Endothelial cell of umbilical vein (primary cell): ENCODE measurements at regions not wholly inside any gene's neighbourhood (a gene's known extent, or its start where the extent isn't known, plus 50 kb on each side); places are given as distances from the start of the nearest gene placed in this dataset.

Source experiments
- BruUV-seq: library from RNA; stranded (reverse); fragments of 400-500 nt; replicated peaks from 2 replicates; lab custom pipeline; 2021; lab: Mats Ljungman, UMichigan
- CTCF ChIA-PET: fragments of 300-600, 350-600 bp; sonication (Branson Sonifier 250); formaldehyde crosslinking; loops from one replicate; lab custom pipeline; 2021; ENCODE audit warnings: antibody characterized with exemption, inconsistent platforms; lab: Charles Lee
- POLR2A ChIA-PET: fragments of 300-600, 350-600 bp; sonication (Branson Sonifier 250); formaldehyde crosslinking; loops from one replicate; lab custom pipeline; 2021; ENCODE audit warnings: antibody characterized with exemption, inconsistent platforms; lab: Charles Lee
- DNase-seq: peaks from one replicate; pipeline ENCODE4 v3.0.0-alpha.2; 2011; ENCODE audit warnings: low read depth, low spot score
- FAIRE-seq: peaks from 2 replicates; lab custom pipeline; 2011; peaks lifted over from hg19 to GRCh38; lab: Jason Lieb, UNC
- H2AFZ ChIP-seq: 2 replicates; pipeline ENCODE4 v1.6.0; 2012; ENCODE audit warnings: low read depth, low read length, control low read depth, inconsistent platforms
- H3K27ac ChIP-seq: 2 replicates; pipeline ENCODE4 v1.5.1; 2011; ENCODE audit warnings: low read depth, mild to moderate bottlenecking, control low read depth, low read length, moderate library complexity; ENCODE audit not compliant: insufficient read depth
- H3K27me3 ChIP-seq, 2 experiments: 2 replicates each; pipeline versions ENCODE4 v1.6.0 to v1.6.1; 2011; ENCODE audit warnings: low read length in 2 of 2, mixed read lengths in 1 of 2; ENCODE audit not compliant: control insufficient read depth in 2 of 2, insufficient read depth in 2 of 2
- H3K36me3 ChIP-seq, 2 experiments: 2 replicates in 1 of 2; 3 replicates in 1 of 2; pipeline ENCODE4 v1.5.1; 2011; ENCODE audit warnings: low read length in 2 of 2, mild to moderate bottlenecking in 1 of 2, moderate library complexity in 1 of 2; ENCODE audit not compliant: control insufficient read depth in 2 of 2, insufficient read depth in 2 of 2; ENCODE audit errors: extremely low read depth in 1 of 2
- H3K4me1 ChIP-seq: 3 replicates; pipeline ENCODE4 v1.5.1; 2011; ENCODE audit warnings: mild to moderate bottlenecking, low read length; ENCODE audit not compliant: control insufficient read depth, insufficient read depth; ENCODE audit errors: extremely low read depth
- H3K4me2 ChIP-seq: 2 replicates; pipeline ENCODE4 v1.6.1; 2011; ENCODE audit warnings: low read length, control low read depth, mixed read lengths; ENCODE audit not compliant: insufficient read depth
- H3K4me3 ChIP-seq, 3 experiments: fragments of 200-600 bp in 1 of 3; sonication (generic), shearing (Covaris generic) in 1 of 3; replicated peaks in 1 of 3; 2 replicates each; pipeline ENCODE4 v1.5.1; 2011 to 2016; ENCODE audit warnings: control low read depth in 3 of 3, low read length in 3 of 3, mild to moderate bottlenecking in 2 of 3, inconsistent platforms in 1 of 3, low read depth in 1 of 3, moderate library complexity in 1 of 3; ENCODE audit not compliant: insufficient read depth in 1 of 3
- H3K79me2 ChIP-seq: 2 replicates; pipeline ENCODE4 v1.6.0; 2012; ENCODE audit warnings: low read length, inconsistent platforms; ENCODE audit not compliant: control insufficient read depth, insufficient read depth
- H3K9ac ChIP-seq: replicated peaks from 2 replicates; pipeline ENCODE3; 2011; ENCODE audit warnings: low read length, control low read depth; ENCODE audit not compliant: insufficient read depth; ENCODE audit errors: extremely low read depth
- H3K9me1 ChIP-seq: replicated peaks from 3 replicates; pipeline ENCODE4 v1.6.0; 2011; ENCODE audit warnings: mild to moderate bottlenecking, low read length; ENCODE audit not compliant: control insufficient read depth, insufficient read depth; ENCODE audit errors: extremely low read depth
- H3K9me3 ChIP-seq: replicated peaks from 2 replicates; pipeline ENCODE4 v1.5.1; 2012; ENCODE audit warnings: low read length, inconsistent platforms; ENCODE audit not compliant: control insufficient read depth, insufficient read depth
- H4K20me1 ChIP-seq: replicated peaks from 2 replicates; pipeline ENCODE3; 2011; ENCODE audit warnings: mild to moderate bottlenecking, low read length; ENCODE audit not compliant: control insufficient read depth, insufficient read depth; ENCODE audit errors: extremely low read depth
- EZH2 ChIP-seq: IDR thresholded peaks from 2 replicates; pipeline ENCODE4 v1.6.1; 2012; ENCODE audit warnings: borderline replicate concordance, low read depth, mild to moderate bottlenecking, moderate library complexity, low read length, inconsistent platforms; ENCODE audit not compliant: severe bottlenecking
- FOS ChIP-seq: IDR thresholded peaks from 2 replicates; pipeline ENCODE4 v1.6.1; 2011; ENCODE audit warnings: mild to moderate bottlenecking, low read length, moderate library complexity, borderline replicate concordance; ENCODE audit not compliant: insufficient read depth
- GATA2 ChIP-seq: IDR thresholded peaks from 2 replicates; pipeline ENCODE4 v1.7.0; 2011; ENCODE audit warnings: low read depth, mild to moderate bottlenecking, moderate library complexity, mixed read lengths, low read length; ENCODE audit not compliant: insufficient read length, insufficient read depth
- JUN ChIP-seq: IDR thresholded peaks from 2 replicates; pipeline ENCODE4 v1.6.1; 2011; ENCODE audit warnings: borderline replicate concordance, low read depth; ENCODE audit not compliant: insufficient read length, insufficient read depth
- MYC ChIP-seq: IDR thresholded peaks from one replicate; pipeline ENCODE4 v1.6.1; 2011; ENCODE audit warnings: mild to moderate bottlenecking, low read depth, low read length
- POLR2A ChIP-seq: IDR thresholded peaks from 2 replicates; pipeline ENCODE4 v1.6.1; 2012; ENCODE audit warnings: low read depth, mild to moderate bottlenecking, control low read depth, low read length
- POLR2AphosphoS5 ChIP-seq: IDR thresholded peaks from 2 replicates; pipeline ENCODE4 v1.6.1; 2012; ENCODE audit warnings: low read depth, mild to moderate bottlenecking, control low read depth, low read length, moderate library complexity; ENCODE audit not compliant: insufficient read depth
- dilution Hi-C: fragments of 300-500 bp; cut with MboI; formaldehyde crosslinking; loops from one replicate; pipeline ENCODE4 v1.15.0; 2019; ENCODE audit warnings: low sequenced_read_pairs; ENCODE audit not compliant: extremely low pct_ligation_motif_present
- intact Hi-C: fragments of 100-400 bp; cut with micrococcal nuclease; formaldehyde crosslinking; loops from one replicate; pipeline ENCODE4 v1.10.0; 2022
- TF ChIP-seq, protein P1 (sequence below), 2 donors: IDR thresholded peaks; 1 replicate in 1 of 2; 2 replicates in 1 of 2; pipeline ENCODE4 v1.5.1; 2011; ENCODE audit warnings: low read length in 2 of 2, mild to moderate bottlenecking in 2 of 2, moderate library complexity in 2 of 2, control low read depth in 1 of 2, inconsistent platforms in 1 of 2, low read depth in 1 of 2; ENCODE audit not compliant: insufficient read depth in 1 of 2; ENCODE audit errors: extremely low read depth in 1 of 2
- TF ChIP-seq, protein P2 (sequence below): IDR thresholded peaks from 2 replicates; pipeline ENCODE4 v1.6.1; 2011; ENCODE audit not compliant: insufficient read depth, insufficient read length

DNA sequence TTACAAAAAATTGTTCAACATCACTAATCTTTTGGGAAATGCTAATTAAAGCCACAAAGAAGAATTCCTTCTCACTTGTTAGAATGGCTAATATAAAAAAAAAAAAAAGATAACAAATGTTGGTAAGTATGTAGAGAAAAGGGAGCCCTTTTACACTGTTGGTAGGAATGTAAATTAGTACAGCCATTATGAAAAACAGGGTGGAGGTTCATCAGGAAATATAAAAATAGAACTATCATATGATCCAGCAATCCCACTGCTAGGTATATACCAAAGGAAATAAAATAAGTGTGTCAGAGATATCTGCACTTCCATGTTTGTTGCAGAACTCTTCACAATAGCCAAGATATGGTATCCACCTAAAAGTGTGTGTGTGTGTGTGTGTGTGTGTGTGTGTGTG, 83.5 kb upstream of the RGMB start:
- intact Hi-C loops = no loop called here
- H3K9me1 ChIP-seq = no peaks in the 10 kb centered on the region
- no peak overlapping the region for H3K4me3 ChIP-seq
- no peaks in the 10 kb centered on the region for H3K4me1 ChIP-seq
- FAIRE-seq = no peak
- DNase-seq = no peak
- no peak overlapping the region for H3K4me2 ChIP-seq
- ChIA-PET POLR2A (no interaction called here), CTCF (no interaction called here)
- dilution Hi-C loops = no loop called here
- H3K9me3 ChIP-seq = no peaks in the 10 kb centered on the region
- H3K36me3 ChIP-seq = no peaks in the 10 kb centered on the region
- H2AFZ ChIP-seq = no peak overlapping the region
- H3K27ac ChIP-seq = no peak overlapping the region
- no peaks in the 10 kb centered on the region for H4K20me1 ChIP-seq
- no peak overlapping the region for H3K9ac ChIP-seq
- H3K79me2 ChIP-seq = no peaks in the 10 kb centered on the region
- H3K27me3 ChIP-seq = no peaks in the 10 kb centered on the region
- no TSS peak for BruUV-seq
- no peak for TF ChIP-seq MYC
- no peak for TF ChIP-seq POLR2A
- TF ChIP-seq, protein P1, sequence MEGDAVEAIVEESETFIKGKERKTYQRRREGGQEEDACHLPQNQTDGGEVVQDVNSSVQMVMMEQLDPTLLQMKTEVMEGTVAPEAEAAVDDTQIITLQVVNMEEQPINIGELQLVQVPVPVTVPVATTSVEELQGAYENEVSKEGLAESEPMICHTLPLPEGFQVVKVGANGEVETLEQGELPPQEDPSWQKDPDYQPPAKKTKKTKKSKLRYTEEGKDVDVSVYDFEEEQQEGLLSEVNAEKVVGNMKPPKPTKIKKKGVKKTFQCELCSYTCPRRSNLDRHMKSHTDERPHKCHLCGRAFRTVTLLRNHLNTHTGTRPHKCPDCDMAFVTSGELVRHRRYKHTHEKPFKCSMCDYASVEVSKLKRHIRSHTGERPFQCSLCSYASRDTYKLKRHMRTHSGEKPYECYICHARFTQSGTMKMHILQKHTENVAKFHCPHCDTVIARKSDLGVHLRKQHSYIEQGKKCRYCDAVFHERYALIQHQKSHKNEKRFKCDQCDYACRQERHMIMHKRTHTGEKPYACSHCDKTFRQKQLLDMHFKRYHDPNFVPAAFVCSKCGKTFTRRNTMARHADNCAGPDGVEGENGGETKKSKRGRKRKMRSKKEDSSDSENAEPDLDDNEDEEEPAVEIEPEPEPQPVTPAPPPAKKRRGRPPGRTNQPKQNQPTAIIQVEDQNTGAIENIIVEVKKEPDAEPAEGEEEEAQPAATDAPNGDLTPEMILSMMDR (IDR thresholded peaks at IDR 0.05; ENCODE audit: extremely low read depth in 1 of 2, insufficient read depth in 1 of 2, low read depth in 1 of 2, low read length in 2 of 2) = no peak
- no peak for TF ChIP-seq EZH2
- TF ChIP-seq, protein P2, sequence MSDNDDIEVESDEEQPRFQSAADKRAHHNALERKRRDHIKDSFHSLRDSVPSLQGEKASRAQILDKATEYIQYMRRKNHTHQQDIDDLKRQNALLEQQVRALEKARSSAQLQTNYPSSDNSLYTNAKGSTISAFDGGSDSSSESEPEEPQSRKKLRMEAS = no peak
- no peak for TF ChIP-seq GATA2
- no peak for TF ChIP-seq JUN
- TF ChIP-seq POLR2AphosphoS5 = no peak
- no peak for TF ChIP-seq FOS
